ENCODE measurements at regions not wholly inside any gene's neighbourhood (a gene's known extent, or its start where the extent isn't known, plus 50 kb on each side); places are given as distances from the start of the nearest gene placed in this dataset.

DNA sequence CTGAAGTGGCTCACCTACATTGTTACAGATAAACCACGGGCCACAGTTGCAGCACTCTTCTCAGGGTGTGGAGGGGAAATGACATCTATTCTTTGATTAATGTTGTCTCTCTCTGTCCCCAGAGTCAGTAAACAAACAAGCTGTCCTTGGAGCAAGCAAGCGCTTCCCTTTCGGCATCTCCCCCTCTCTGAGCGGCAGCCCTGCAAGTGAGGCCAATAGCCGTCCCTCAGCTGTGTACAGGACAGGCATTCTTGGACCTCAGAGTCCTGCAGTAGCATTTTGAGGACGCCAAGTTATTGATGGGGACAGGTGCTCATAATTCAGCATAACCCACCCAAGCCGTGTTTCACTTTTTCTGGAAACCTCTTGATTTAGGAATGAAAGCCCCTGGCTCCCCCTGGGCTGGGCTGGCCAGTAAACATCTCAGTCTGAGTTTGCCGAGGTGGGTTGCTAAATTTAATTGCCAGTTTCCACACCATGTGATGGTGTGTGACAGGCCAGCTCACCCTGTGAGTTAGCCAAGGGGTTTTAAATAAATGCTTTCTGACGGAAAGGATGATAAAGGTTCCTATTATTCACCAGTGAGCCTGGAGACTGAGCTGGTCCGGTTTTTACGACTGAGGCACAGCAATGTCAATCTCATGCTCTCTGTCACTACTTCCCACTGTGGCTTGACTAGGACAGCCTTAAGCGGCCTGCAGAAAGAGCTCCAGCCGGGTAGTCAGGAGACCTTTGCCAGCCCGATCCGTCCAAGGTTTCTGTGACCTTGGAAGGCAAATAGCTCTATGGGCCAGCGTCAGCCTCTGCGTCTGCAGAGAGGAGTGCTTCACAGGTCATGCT is 214.8 kb upstream of the RREB1 start (continued):
- TF ChIP-seq, protein P1, sequence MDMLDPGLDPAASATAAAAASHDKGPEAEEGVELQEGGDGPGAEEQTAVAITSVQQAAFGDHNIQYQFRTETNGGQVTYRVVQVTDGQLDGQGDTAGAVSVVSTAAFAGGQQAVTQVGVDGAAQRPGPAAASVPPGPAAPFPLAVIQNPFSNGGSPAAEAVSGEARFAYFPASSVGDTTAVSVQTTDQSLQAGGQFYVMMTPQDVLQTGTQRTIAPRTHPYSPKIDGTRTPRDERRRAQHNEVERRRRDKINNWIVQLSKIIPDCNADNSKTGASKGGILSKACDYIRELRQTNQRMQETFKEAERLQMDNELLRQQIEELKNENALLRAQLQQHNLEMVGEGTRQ (IDR thresholded peaks at IDR 0.05; ENCODE audit: borderline replicate concordance, low read depth, low read length), result no peak
- TF ChIP-seq MEF2A (IDR thresholded peaks at IDR 0.05; ENCODE audit: borderline replicate concordance, low read depth), result no peak

DNA sequence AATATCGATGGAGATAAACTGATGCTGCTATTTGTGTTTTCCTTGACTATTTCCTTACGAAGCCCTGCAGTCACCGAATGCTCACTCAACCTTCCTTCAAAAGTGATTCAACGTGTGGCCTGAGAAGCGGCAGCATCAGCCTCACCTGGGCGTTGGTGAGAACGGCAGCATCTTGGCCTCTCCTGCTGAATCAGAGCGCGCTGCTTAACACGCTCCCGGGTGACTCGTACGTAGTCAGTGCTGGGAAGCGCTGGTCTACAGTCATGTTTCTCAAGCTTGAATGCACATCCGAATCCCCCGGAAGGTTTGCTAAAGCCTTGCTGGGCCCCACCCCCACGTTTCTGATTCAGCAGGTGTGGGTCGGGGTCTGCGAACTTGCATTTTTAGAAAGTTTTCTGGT is 214.1 kb upstream of the RREB1 start:
- ChIA-PET POLR2A (no interaction called here), CTCF (no interaction called here)
- Histone ChIP-seq H3F3A (replicated peaks; ENCODE audit: insufficient read depth) (no peaks in the 10 kb centered on the region), H3K4me2 (no peak overlapping the region), H3K4me1 (ENCODE audit: control insufficient read depth in 1 of 2, insufficient read depth in 2 of 2, low read depth in 1 of 2, low read length in 1 of 2) (no peaks in the 10 kb centered on the region; a peak in 1 of 4 replicates), H3K27me3 (ENCODE audit: insufficient read depth) (no peaks in the 10 kb centered on the region), H3K36me3 (replicated peaks in 1 of 2; ENCODE audit: control insufficient read depth in 1 of 2, insufficient read depth in 2 of 2, low read length in 1 of 2) (no peaks in the 10 kb centered on the region), H3K9me3 (no peaks in the 10 kb centered on the region), H3K9ac (no peak overlapping the region), H4K20me1 (ENCODE audit: insufficient read depth) (no peaks in the 10 kb centered on the region), H3K27ac (ENCODE audit: low read depth in 2 of 2, low read length in 1 of 2) (no peak overlapping the region), H2AFZ (ENCODE audit: low read depth) (no peak overlapping the region), H3K79me2 (ENCODE audit: insufficient read depth) (no peaks in the 10 kb centered on the region), H3K9me2 (no peaks in the 10 kb centered on the region), H3K4me3 (ENCODE audit: low read depth in 2 of 2, low read length in 1 of 2) (no peak overlapping the region)
- TF ChIP-seq MEF2A (IDR thresholded peaks at IDR 0.05; ENCODE audit: borderline replicate concordance, low read depth), result no peak
- WGBS (ENCODE audit: low lambda C conversion rate), result 48% methylated on average over 19 of the region's 19 CpGs
- no peak for DNase-seq

DNA sequence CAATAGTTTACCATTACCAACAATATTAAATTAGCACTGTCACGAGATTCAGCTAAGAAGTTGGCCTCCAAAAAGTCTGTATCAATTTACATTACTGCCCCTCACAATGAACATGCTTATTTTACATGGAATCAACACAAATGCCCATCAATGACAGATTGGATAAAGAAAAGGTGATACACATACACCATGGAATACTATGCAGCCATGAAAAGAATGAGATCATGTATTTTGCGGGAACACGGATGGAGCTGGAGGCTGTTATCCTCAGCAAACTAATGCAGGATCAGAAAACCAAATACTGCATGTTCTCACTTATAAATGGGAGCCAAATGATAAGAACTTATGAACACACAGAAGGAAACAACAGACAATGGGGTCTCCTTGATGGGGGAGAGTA is 211.8 kb upstream of the RREB1 start:
- Histone ChIP-seq H3K9me3 (no peaks in the 10 kb centered on the region), H3K9me2 (no peaks in the 10 kb centered on the region), H3K79me2 (ENCODE audit: insufficient read depth) (no peaks in the 10 kb centered on the region), H3K9ac (no peak overlapping the region), H3K36me3 (replicated peaks in 1 of 2; ENCODE audit: control insufficient read depth in 1 of 2, insufficient read depth in 2 of 2, low read length in 1 of 2) (no peaks in the 10 kb centered on the region), H2AFZ (ENCODE audit: low read depth) (no peak overlapping the region), H3K4me1 (ENCODE audit: control insufficient read depth in 1 of 2, insufficient read depth in 2 of 2, low read depth in 1 of 2, low read length in 1 of 2) (no peaks in the 10 kb centered on the region; a peak in 1 of 4 replicates), H3K27ac (ENCODE audit: low read depth in 2 of 2, low read length in 1 of 2) (no peak overlapping the region), H3K27me3 (ENCODE audit: insufficient read depth) (no peaks in the 10 kb centered on the region), H3F3A (replicated peaks; ENCODE audit: insufficient read depth) (no peaks in the 10 kb centered on the region), H3K4me3 (ENCODE audit: low read depth in 2 of 2, low read length in 1 of 2) (no peak overlapping the region), H4K20me1 (ENCODE audit: insufficient read depth) (no peaks in the 10 kb centered on the region), H3K4me2 (no peak overlapping the region)
- ChIA-PET POLR2A (no interaction called here), CTCF (no interaction called here)
- TF ChIP-seq FOXM1 (IDR thresholded peaks at IDR 0.05; ENCODE audit: low read depth) (no peak), NRF1 (IDR thresholded peaks at IDR 0.05; ENCODE audit: low read depth, low read length) (no peak), TEAD4 (IDR thresholded peaks at IDR 0.05; ENCODE audit: borderline replicate concordance, insufficient read depth) (no peak), CHD2 (IDR thresholded peaks at IDR 0.05; ENCODE audit: low read length, partially characterized antibody) (no peak), RFX5 (IDR thresholded peaks at IDR 0.05; ENCODE audit: low read length) (no peak), EZH2phosphoT487 (IDR thresholded peaks at IDR 0.05; ENCODE audit: borderline replicate concordance, low read depth) (no peak), RAD21 (IDR thresholded peaks at IDR 0.05; ENCODE audit: low read length) (no peak), POLR2AphosphoS5 (IDR thresholded peaks at IDR 0.05; ENCODE audit: low read depth, low read length) (no peak)
- TF ChIP-seq, protein P2, sequence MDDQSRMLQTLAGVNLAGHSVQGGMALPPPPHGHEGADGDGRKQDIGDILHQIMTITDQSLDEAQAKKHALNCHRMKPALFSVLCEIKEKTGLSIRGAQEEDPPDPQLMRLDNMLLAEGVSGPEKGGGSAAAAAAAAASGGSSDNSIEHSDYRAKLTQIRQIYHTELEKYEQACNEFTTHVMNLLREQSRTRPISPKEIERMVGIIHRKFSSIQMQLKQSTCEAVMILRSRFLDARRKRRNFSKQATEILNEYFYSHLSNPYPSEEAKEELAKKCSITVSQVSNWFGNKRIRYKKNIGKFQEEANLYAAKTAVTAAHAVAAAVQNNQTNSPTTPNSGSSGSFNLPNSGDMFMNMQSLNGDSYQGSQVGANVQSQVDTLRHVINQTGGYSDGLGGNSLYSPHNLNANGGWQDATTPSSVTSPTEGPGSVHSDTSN (IDR thresholded peaks at IDR 0.05), result no peak
- TF ChIP-seq, protein P3, sequence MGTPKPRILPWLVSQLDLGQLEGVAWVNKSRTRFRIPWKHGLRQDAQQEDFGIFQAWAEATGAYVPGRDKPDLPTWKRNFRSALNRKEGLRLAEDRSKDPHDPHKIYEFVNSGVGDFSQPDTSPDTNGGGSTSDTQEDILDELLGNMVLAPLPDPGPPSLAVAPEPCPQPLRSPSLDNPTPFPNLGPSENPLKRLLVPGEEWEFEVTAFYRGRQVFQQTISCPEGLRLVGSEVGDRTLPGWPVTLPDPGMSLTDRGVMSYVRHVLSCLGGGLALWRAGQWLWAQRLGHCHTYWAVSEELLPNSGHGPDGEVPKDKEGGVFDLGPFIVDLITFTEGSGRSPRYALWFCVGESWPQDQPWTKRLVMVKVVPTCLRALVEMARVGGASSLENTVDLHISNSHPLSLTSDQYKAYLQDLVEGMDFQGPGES (IDR thresholded peaks at IDR 0.05; ENCODE audit: low read depth, low read length), result no peak
- TF ChIP-seq, protein P1 (IDR thresholded peaks at IDR 0.05; ENCODE audit: borderline replicate concordance, low read depth, low read length), result no peak
- TF ChIP-seq, protein P4, sequence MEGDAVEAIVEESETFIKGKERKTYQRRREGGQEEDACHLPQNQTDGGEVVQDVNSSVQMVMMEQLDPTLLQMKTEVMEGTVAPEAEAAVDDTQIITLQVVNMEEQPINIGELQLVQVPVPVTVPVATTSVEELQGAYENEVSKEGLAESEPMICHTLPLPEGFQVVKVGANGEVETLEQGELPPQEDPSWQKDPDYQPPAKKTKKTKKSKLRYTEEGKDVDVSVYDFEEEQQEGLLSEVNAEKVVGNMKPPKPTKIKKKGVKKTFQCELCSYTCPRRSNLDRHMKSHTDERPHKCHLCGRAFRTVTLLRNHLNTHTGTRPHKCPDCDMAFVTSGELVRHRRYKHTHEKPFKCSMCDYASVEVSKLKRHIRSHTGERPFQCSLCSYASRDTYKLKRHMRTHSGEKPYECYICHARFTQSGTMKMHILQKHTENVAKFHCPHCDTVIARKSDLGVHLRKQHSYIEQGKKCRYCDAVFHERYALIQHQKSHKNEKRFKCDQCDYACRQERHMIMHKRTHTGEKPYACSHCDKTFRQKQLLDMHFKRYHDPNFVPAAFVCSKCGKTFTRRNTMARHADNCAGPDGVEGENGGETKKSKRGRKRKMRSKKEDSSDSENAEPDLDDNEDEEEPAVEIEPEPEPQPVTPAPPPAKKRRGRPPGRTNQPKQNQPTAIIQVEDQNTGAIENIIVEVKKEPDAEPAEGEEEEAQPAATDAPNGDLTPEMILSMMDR (IDR thresholded peaks at IDR 0.05), result no peak
- DNase-seq, result no peak
- 33% methylated on average over 3 of the region's 3 CpGs for WGBS (ENCODE audit: low lambda C conversion rate)

Data from SK-N-SH (cell line).